Right lung (tissue), 2 donors: ENCODE measurements at regions not wholly inside any gene's neighbourhood (a gene's known extent, or its start where the extent isn't known, plus 50 kb on each side); places are given as distances from the start of the nearest gene placed in this dataset.
"Not testable (repeated sequence)": the region's sequence is repeated elsewhere in the genome, so short reads cannot be mapped to it uniquely, and the experiment has no call there.

Experiments
- DNase-seq, 2 donors: peaks; one replicate each; pipeline ENCODE4 v3.0.0-alpha.2; 2013

GRCh38 chr14:48052973-48053372, 377.6 kb upstream of the MDGA2 start:
- no peak for DNase-seq

- DNase-seq, result peak in 1 of 2 donors; percentile 9
Observed at GRCh38 chr14:48035836-48036235, 360.4 kb upstream of the MDGA2 start.

GRCh38 chr14:48027115-48027514, 351.7 kb upstream of the MDGA2 start:
- DNase-seq, result no peak

GRCh38 chr14:48023881-48024280, 348.5 kb upstream of the MDGA2 start:
- DNase-seq, result no peak

GRCh38 chr14:48011484-48011883, 336.1 kb upstream of the MDGA2 start:
- DNase-seq, result not testable (repeated sequence)

GRCh38 chr14:48008646-48009045, 333.2 kb upstream of the MDGA2 start:
- DNase-seq, result no peak

- DNase-seq, result no peak
Observed at GRCh38 chr14:48005986-48006385, 330.6 kb upstream of the MDGA2 start.

GRCh38 chr14:47993883-47994282, 318.5 kb upstream of the MDGA2 start:
- DNase-seq, result no peak

- no peak for DNase-seq
Observed at GRCh38 chr14:47988175-47988574, 312.8 kb upstream of the MDGA2 start.

GRCh38 chr14:47978871-47979270, 303.5 kb upstream of the MDGA2 start:
- no peak for DNase-seq

- no peak for DNase-seq
Observed at GRCh38 chr14:47976139-47976538, 300.7 kb upstream of the MDGA2 start.

GRCh38 chr14:47966076-47966810, 290.8 kb upstream of the MDGA2 start:
- no peak for DNase-seq

GRCh38 chr14:47961634-47962033, 286.2 kb upstream of the MDGA2 start:
- no peak for DNase-seq

- no peak for DNase-seq
Observed at GRCh38 chr14:47959740-47960139, 284.3 kb upstream of the MDGA2 start.

- DNase-seq, result no peak
Observed at GRCh38 chr14:47949006-47949405, 273.6 kb upstream of the MDGA2 start.

- no peak for DNase-seq
Observed at GRCh38 chr14:47935332-47935731, 259.9 kb upstream of the MDGA2 start.

GRCh38 chr14:47929334-47929733, 253.9 kb upstream of the MDGA2 start:
- no peak for DNase-seq

GRCh38 chr14:47921133-47921532, 245.7 kb upstream of the MDGA2 start:
- DNase-seq, result no peak

GRCh38 chr14:47919997-47920396, 244.6 kb upstream of the MDGA2 start:
- no peak for DNase-seq

GRCh38 chr14:47919334-47919846, 244.0 kb upstream of the MDGA2 start:
- no peak for DNase-seq

- peak; percentile 12 to 20 for DNase-seq
Observed at GRCh38 chr14:47917344-47917954, 242.0 kb upstream of the MDGA2 start.

GRCh38 chr14:47901141-47901540, 225.7 kb upstream of the MDGA2 start:
- not testable (repeated sequence) for DNase-seq

GRCh38 chr14:47899685-47900084, 224.3 kb upstream of the MDGA2 start:
- DNase-seq, result no peak

GRCh38 chr14:47874350-47874749, 198.9 kb upstream of the MDGA2 start:
- no peak for DNase-seq
